SK-N-SH (cell line): ENCODE measurements at regions not wholly inside any gene's neighbourhood (a gene's known extent, or its start where the extent isn't known, plus 50 kb on each side); places are given as distances from the start of the nearest gene placed in this dataset.

ENCODE experiments used
- CTCF ChIA-PET: fragments of 300-600, 350-600 bp; formaldehyde crosslinking; extraction: SDS; loops from one replicate; lab custom pipeline; 2021; lab: Yijun Ruan, JAX
- POLR2A ChIA-PET: fragments of 350-600 bp; sonication (Branson Sonifier 250); formaldehyde crosslinking; extraction: SDS; loops from one replicate; lab custom pipeline; 2020; ENCODE audit warnings: antibody characterized with exemption, inconsistent platforms; lab: Yijun Ruan, JAX
- DNase-seq: peaks from one replicate; pipeline ENCODE4 v3.0.0; 2012
- H2AFZ ChIP-seq: fragments of 200-600 bp; sonication (generic); 2 replicates; pipeline ENCODE4 v1.8.1; 2016; ENCODE audit warnings: antibody characterized with exemption, mild to moderate bottlenecking, low read depth
- H3F3A ChIP-seq: fragments of 200-600 bp; sonication (generic); replicated peaks from 2 replicates; pipeline ENCODE3; 2016; ENCODE audit warnings: antibody characterized with exemption, mild to moderate bottlenecking; ENCODE audit not compliant: insufficient read depth
- H3K27ac ChIP-seq, 2 experiments: fragments of 200-500 bp in 1 of 2; fragments of 200-600 bp in 1 of 2; sonication (Bioruptor generic) in 1 of 2; sonication (generic), shearing (Covaris generic) in 1 of 2; 2 replicates each; pipeline versions ENCODE4 v1.5.1 to v1.6.1; 2014 to 2016; ENCODE audit warnings: low read depth in 2 of 2, inconsistent platforms in 1 of 2, low read length in 1 of 2, mild to moderate bottlenecking in 1 of 2, mixed read lengths in 1 of 2
- H3K27me3 ChIP-seq: fragments of 200-600 bp; sonication (generic), shearing (Covaris generic); 2 replicates; pipeline ENCODE4 v1.6.1; 2016; ENCODE audit warnings: mixed run types; ENCODE audit not compliant: insufficient read depth
- H3K36me3 ChIP-seq, 2 experiments: fragments of 200-500 bp in 1 of 2; fragments of 200-600 bp in 1 of 2; sonication (Bioruptor generic) in 1 of 2; sonication (generic) in 1 of 2; replicated peaks in 1 of 2; 2 replicates each; pipeline versions ENCODE3 to v1.5.1; 2014 to 2016; ENCODE audit warnings: low read length in 1 of 2, mild to moderate bottlenecking in 1 of 2; ENCODE audit not compliant: insufficient read depth in 2 of 2, control insufficient read depth in 1 of 2
- H3K4me1 ChIP-seq, 2 experiments: fragments of 200-500 bp in 1 of 2; fragments of 200-600 bp in 1 of 2; sonication (Bioruptor generic) in 1 of 2; sonication (generic), shearing (Covaris generic) in 1 of 2; 2 replicates each; pipeline versions ENCODE4 v1.5.1 to v1.6.1; 2014 to 2016; ENCODE audit warnings: low read depth in 1 of 2, low read length in 1 of 2, mixed run types in 1 of 2; ENCODE audit not compliant: insufficient read depth in 2 of 2, control insufficient read depth in 1 of 2
- H3K4me2 ChIP-seq: fragments of 200-600 bp; sonication (generic), shearing (Covaris generic); 2 replicates; pipeline ENCODE4 v1.6.1; 2017; ENCODE audit warnings: mixed run types
- H3K4me3 ChIP-seq, 2 experiments: fragments of 200-500 bp in 1 of 2; fragments of 200-600 bp in 1 of 2; sonication (Bioruptor generic) in 1 of 2; sonication (generic), shearing (Covaris generic) in 1 of 2; 2 replicates each; pipeline versions ENCODE4 v1.5.1 to v1.8.1; 2014 to 2016; ENCODE audit warnings: low read depth in 2 of 2, inconsistent platforms in 1 of 2, low read length in 1 of 2, mild to moderate bottlenecking in 1 of 2, mixed read lengths in 1 of 2, moderate library complexity in 1 of 2
- H3K79me2 ChIP-seq: fragments of 200-600 bp; sonication (generic); 2 replicates; pipeline ENCODE4 v1.8.1; 2017; ENCODE audit warnings: mild to moderate bottlenecking; ENCODE audit not compliant: insufficient read depth
- H3K9ac ChIP-seq: fragments of 200-600 bp; sonication (generic); 2 replicates; pipeline ENCODE4 v1.6.1; 2017; ENCODE audit warnings: mixed run types
- H3K9me2 ChIP-seq: fragments of 200-600 bp; sonication (generic); 2 replicates; pipeline ENCODE4 v1.6.1; 2017; ENCODE audit warnings: mixed run types
- H3K9me3 ChIP-seq: fragments of 200-600 bp; sonication (generic); 2 replicates; pipeline ENCODE4 v1.6.1; 2017; ENCODE audit warnings: mixed run types, mild to moderate bottlenecking, moderate library complexity
- H4K20me1 ChIP-seq: fragments of 200-600 bp; sonication (generic); 2 replicates; pipeline ENCODE4 v1.6.1; 2017; ENCODE audit warnings: mild to moderate bottlenecking, mixed run types; ENCODE audit not compliant: insufficient read depth
- ELF1 ChIP-seq: IDR thresholded peaks from 2 replicates; pipeline ENCODE4 v1.4.0; 2012
- FOXJ3 ChIP-seq: sonication (generic); formaldehyde crosslinking; IDR thresholded peaks from 2 replicates; pipeline ENCODE4 v1.5.1; 2020; ENCODE audit warnings: mild to moderate bottlenecking, missing genetic modification reagents
- FOXM1 ChIP-seq: IDR thresholded peaks from 2 replicates; pipeline ENCODE4 v1.4.0; 2012; ENCODE audit warnings: low read depth, mild to moderate bottlenecking
- JUND ChIP-seq: IDR thresholded peaks from 2 replicates; pipeline ENCODE4 v1.4.0; 2012
- MXI1 ChIP-seq: IDR thresholded peaks from 2 replicates; pipeline ENCODE4 v1.6.1; 2012; ENCODE audit warnings: mild to moderate bottlenecking, low read depth, low read length, improper control_type of control experiment
- NFIC ChIP-seq: IDR thresholded peaks from 2 replicates; pipeline ENCODE4 v1.4.0; 2012; ENCODE audit warnings: borderline replicate concordance
- SMC3 ChIP-seq: IDR thresholded peaks from 2 replicates; pipeline ENCODE4 v1.6.1; 2012; ENCODE audit warnings: low read depth, low read length, improper control_type of control experiment
- TAF1 ChIP-seq: IDR thresholded peaks from 2 replicates; pipeline ENCODE4 v1.6.1; 2012; ENCODE audit warnings: low read depth, mild to moderate bottlenecking, low read length, moderate library complexity, borderline replicate concordance
- TCF12 ChIP-seq: IDR thresholded peaks from 2 replicates; pipeline ENCODE4 v1.4.0; 2012
- WGBS: methylation state at CpG from one replicate; pipeline ENCODE4 v1.1.6; 2017; ENCODE audit warnings: low lambda C conversion rate; 5-methylcytosine and 5-hydroxymethylcytosine counted together
- TF ChIP-seq, protein P1 (sequence below): fragments of 150-350 bp; IDR thresholded peaks from 2 replicates; pipeline ENCODE4 v1.6.1; 2017; ENCODE audit warnings: antibody characterized with exemption, low read length, low read depth, borderline replicate concordance
- TF ChIP-seq, protein P2 (sequence below): fragments of 200-600 bp; sonication (generic); IDR thresholded peaks from 2 replicates; pipeline ENCODE4 v1.6.1; 2017; ENCODE audit warnings: antibody characterized with exemption, mild to moderate bottlenecking, moderate library complexity

DNA sequence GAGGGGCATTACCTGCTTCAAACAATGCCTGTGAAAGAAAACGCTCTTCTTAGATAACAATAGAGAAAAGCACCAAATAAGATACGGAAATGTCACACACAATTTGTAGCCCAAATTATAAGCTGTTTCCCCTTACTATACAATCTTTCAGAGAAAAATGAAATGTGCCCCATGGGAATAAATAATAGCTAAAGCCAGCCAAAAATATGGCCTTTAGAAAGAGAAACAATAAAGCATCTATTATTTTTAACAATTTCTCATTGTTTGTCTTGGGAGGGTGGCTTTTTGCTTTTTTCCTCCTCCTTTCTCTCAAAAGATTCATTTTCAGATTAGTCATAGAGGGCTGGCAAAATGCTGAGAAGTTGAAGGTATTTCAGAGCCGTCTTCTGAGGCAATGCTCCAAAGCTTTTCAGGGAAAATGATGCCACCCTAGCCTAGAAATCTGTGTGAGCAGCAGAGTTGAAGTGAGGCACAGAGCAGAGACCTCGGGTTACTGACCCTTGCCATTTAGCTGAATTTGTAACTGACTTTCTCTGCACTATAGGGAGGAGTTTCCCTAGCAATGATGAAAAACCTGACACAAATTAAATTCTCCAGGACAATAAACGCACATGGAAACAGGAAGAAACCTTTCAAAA is 86.3 kb upstream of the PRICKLE2 start:
- no peaks in the 10 kb centered on the region for H3K27me3 ChIP-seq
- H3K79me2 ChIP-seq, result no peaks in the 10 kb centered on the region
- H2AFZ ChIP-seq, result peak overlapping the region; percentile 61; the same call in 1 of the 2 replicates
- ChIA-PET CTCF (no interaction called here), POLR2A (no interaction called here)
- peak overlapping the region; percentile 6 for H3K4me2 ChIP-seq
- no peak for DNase-seq
- H3K36me3 ChIP-seq, result no peaks in the 10 kb centered on the region
- H3K4me1 ChIP-seq, result no peaks in the 10 kb centered on the region
- 0 out of 2 replicates have a peak overlapping the region, but pooled peaks have one; percentile 18 for H3K9ac ChIP-seq
- 55% methylated on average over 5 of the region's 5 CpGs for WGBS
- no peaks in the 10 kb centered on the region for H3K9me3 ChIP-seq
- peak overlapping the region in 1 of 2 experiments; percentile 71; a peak in 2 of 4 replicates for H3K27ac ChIP-seq
- H3F3A ChIP-seq, result peaks cover 17% of the 10 kb centered on the region
- no peak overlapping the region for H3K4me3 ChIP-seq
- no peaks in the 10 kb centered on the region for H4K20me1 ChIP-seq
- TF ChIP-seq TCF12 (peak; percentile 23; the same call in 1 of the 2 replicates), SMC3 (no peak)
- no peaks in the 10 kb centered on the region for H3K9me2 ChIP-seq

DNA sequence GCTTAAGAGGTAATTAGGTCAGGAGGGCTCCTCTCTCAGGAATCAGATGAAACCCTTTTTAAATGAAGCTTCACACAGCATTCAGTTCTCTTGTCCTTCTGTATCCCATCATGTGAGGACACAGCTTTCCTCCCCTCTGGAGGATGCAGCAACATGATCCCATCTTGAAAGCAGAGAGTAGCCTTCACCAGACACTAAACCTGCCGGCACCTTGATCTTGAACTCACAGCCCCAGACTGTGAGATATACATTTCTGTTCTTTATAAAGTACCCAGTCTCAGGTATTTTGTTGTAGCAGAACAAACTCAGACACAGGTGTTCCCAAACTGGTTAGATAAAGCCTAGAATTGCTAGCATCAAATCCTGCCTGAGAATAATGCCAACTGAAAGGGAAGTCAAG is 83.7 kb upstream of the PRICKLE2 start:
- Histone ChIP-seq H3K36me3 (no peaks in the 10 kb centered on the region), H2AFZ (no peak overlapping the region), H3K9me3 (no peaks in the 10 kb centered on the region), H3K9ac (no peak overlapping the region), H3K27ac (no peak overlapping the region), H4K20me1 (no peaks in the 10 kb centered on the region), H3K79me2 (no peaks in the 10 kb centered on the region), H3K4me1 (no peaks in the 10 kb centered on the region; a peak in 1 of 4 replicates), H3K4me2 (no peak overlapping the region), H3F3A (peaks cover 13% of the 10 kb centered on the region), H3K27me3 (no peaks in the 10 kb centered on the region), H3K9me2 (no peaks in the 10 kb centered on the region), H3K4me3 (no peak overlapping the region)
- ChIA-PET CTCF (interaction anchor here (1.4 kb wide), 1 partner anchor 278 kb away, joined by 3 read pairs; no protein-coding TSS in a partner anchor), POLR2A (no interaction called here)
- DNase-seq, result no peak
- no peak for TF ChIP-seq FOXJ3
- TF ChIP-seq NFIC, result no peak
- TF ChIP-seq SMC3, result no peak
- TF ChIP-seq, protein P1, sequence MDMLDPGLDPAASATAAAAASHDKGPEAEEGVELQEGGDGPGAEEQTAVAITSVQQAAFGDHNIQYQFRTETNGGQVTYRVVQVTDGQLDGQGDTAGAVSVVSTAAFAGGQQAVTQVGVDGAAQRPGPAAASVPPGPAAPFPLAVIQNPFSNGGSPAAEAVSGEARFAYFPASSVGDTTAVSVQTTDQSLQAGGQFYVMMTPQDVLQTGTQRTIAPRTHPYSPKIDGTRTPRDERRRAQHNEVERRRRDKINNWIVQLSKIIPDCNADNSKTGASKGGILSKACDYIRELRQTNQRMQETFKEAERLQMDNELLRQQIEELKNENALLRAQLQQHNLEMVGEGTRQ, result no peak
- no peak for TF ChIP-seq MXI1
- TF ChIP-seq TAF1, result no peak
- TF ChIP-seq, protein P2, sequence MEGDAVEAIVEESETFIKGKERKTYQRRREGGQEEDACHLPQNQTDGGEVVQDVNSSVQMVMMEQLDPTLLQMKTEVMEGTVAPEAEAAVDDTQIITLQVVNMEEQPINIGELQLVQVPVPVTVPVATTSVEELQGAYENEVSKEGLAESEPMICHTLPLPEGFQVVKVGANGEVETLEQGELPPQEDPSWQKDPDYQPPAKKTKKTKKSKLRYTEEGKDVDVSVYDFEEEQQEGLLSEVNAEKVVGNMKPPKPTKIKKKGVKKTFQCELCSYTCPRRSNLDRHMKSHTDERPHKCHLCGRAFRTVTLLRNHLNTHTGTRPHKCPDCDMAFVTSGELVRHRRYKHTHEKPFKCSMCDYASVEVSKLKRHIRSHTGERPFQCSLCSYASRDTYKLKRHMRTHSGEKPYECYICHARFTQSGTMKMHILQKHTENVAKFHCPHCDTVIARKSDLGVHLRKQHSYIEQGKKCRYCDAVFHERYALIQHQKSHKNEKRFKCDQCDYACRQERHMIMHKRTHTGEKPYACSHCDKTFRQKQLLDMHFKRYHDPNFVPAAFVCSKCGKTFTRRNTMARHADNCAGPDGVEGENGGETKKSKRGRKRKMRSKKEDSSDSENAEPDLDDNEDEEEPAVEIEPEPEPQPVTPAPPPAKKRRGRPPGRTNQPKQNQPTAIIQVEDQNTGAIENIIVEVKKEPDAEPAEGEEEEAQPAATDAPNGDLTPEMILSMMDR, result no peak
- TF ChIP-seq ELF1, result no peak
- TF ChIP-seq JUND, result no peak
- TF ChIP-seq FOXM1, result no peak
- 93% methylated on average over 1 of the region's 1 CpG for WGBS
